ENCODE measurements at regions not wholly inside any gene's neighbourhood (a gene's known extent, or its start where the extent isn't known, plus 50 kb on each side); places are given as distances from the start of the nearest gene placed in this dataset.

GRCh38 chr4:111228874-111229273, 606.0 kb upstream of the PITX2 start:
- TF ChIP-seq EZH2phosphoT487 (conservative IDR thresholded peaks at IDR 0.05; ENCODE audit: low read length) (no peak), CTCF (IDR thresholded peaks at IDR 0.05; ENCODE audit: insufficient read depth, low read length, poor library complexity, severe bottlenecking) (no peak)
